CD14-positive monocyte (primary cell): ENCODE measurements at regions not wholly inside any gene's neighbourhood (a gene's known extent, or its start where the extent isn't known, plus 50 kb on each side); places are given as distances from the start of the nearest gene placed in this dataset.

Source experiments
- DNase-seq, 3 donors: peaks; one replicate each; pipeline ENCODE4 v3.0.0-alpha.2; 2011 to 2022
- H2AFZ ChIP-seq: 2 replicates; pipeline ENCODE4 v1.6.0; 2012; ENCODE audit warnings: mild to moderate bottlenecking, low read depth, low read length, inconsistent platforms; ENCODE audit not compliant: insufficient read depth, poor library complexity, severe bottlenecking
- H3K27ac ChIP-seq, 2 donors: 1 replicate in 1 of 2; 2 replicates in 1 of 2; pipeline ENCODE4 v1.5.1; 2012 to 2013; ENCODE audit warnings: low read length in 2 of 2, control low read depth in 1 of 2, inconsistent platforms in 1 of 2, low read depth in 1 of 2, mild to moderate bottlenecking in 1 of 2
- H3K27me3 ChIP-seq, 2 donors: one replicate each; pipeline versions ENCODE4 v1.6.0 to v1.6.1; 2011 to 2013; ENCODE audit warnings: low read length in 2 of 2; ENCODE audit not compliant: control insufficient read depth in 2 of 2, insufficient read depth in 2 of 2
- H3K36me3 ChIP-seq, 2 donors: replicated peaks in 1 of 2; 1 replicate in 1 of 2; 2 replicates in 1 of 2; pipeline versions ENCODE4 v1.5.1 to v1.6.1; 2012 to 2013; ENCODE audit warnings: low read length in 2 of 2, control low read depth in 1 of 2, inconsistent platforms in 1 of 2, mild to moderate bottlenecking in 1 of 2; ENCODE audit not compliant: insufficient read depth in 2 of 2, control insufficient read depth in 1 of 2
- H3K4me1 ChIP-seq, 2 donors: 1 replicate in 1 of 2; 2 replicates in 1 of 2; pipeline versions ENCODE4 v1.5.1 to v1.6.1; 2012 to 2013; ENCODE audit warnings: low read length in 2 of 2, control low read depth in 1 of 2, inconsistent platforms in 1 of 2, mild to moderate bottlenecking in 1 of 2, moderate library complexity in 1 of 2; ENCODE audit not compliant: insufficient read depth in 2 of 2, control insufficient read depth in 1 of 2
- H3K4me2 ChIP-seq: replicated peaks from 2 replicates; pipeline ENCODE3; 2012; ENCODE audit warnings: low read length, moderate library complexity, mild to moderate bottlenecking; ENCODE audit not compliant: poor library complexity, severe bottlenecking; ENCODE audit errors: extremely low read depth
- H3K4me3 ChIP-seq, 3 experiments: fragments of 200-600 bp in 1 of 3; sonication (generic) in 1 of 3; replicated peaks in 1 of 3; 1 replicate in 2 of 3; 2 replicates in 1 of 3; pipeline ENCODE4 v1.5.1; 2011 to 2013; ENCODE audit warnings: low read length in 3 of 3, mild to moderate bottlenecking in 3 of 3, control low read depth in 2 of 3, low read depth in 2 of 3, inconsistent platforms in 1 of 3, moderate library complexity in 1 of 3
- H3K79me2 ChIP-seq: 2 replicates; pipeline ENCODE4 v1.6.0; 2012; ENCODE audit warnings: mild to moderate bottlenecking, control low read depth, inconsistent platforms, low read length, moderate library complexity; ENCODE audit not compliant: insufficient read depth
- H3K9ac ChIP-seq: 2 replicates; pipeline ENCODE4 v1.6.0; 2017; ENCODE audit warnings: low read length, mild to moderate bottlenecking; ENCODE audit not compliant: insufficient read depth, poor library complexity, severe bottlenecking
- H3K9me3 ChIP-seq, 2 donors: replicated peaks in 1 of 2; 1 replicate in 1 of 2; 2 replicates in 1 of 2; pipeline versions ENCODE4 v1.5.1 to v1.6.1; 2012 to 2013; ENCODE audit warnings: low read length in 2 of 2, control low read depth in 1 of 2; ENCODE audit not compliant: control insufficient read depth in 1 of 2, insufficient read depth in 1 of 2
- H4K20me1 ChIP-seq: 2 replicates; pipeline ENCODE4 v1.6.0; 2012; ENCODE audit warnings: mild to moderate bottlenecking, low read length, control low read depth, moderate library complexity; ENCODE audit not compliant: insufficient read depth
- H3K27ac Mint-ChIP-seq, 7 donors: one replicate each; pipeline ENCODE4 v1.8.0; 2020; ENCODE audit warnings: mild to moderate bottlenecking in 7 of 7, mixed read lengths in 7 of 7, moderate library complexity in 6 of 7, inconsistent platforms in 2 of 7
- H3K27me3 Mint-ChIP-seq, 3 donors: one replicate each; pipeline ENCODE4 v1.8.0; 2021 to 2022; ENCODE audit warnings: low read depth in 3 of 3, mild to moderate bottlenecking in 3 of 3, mixed read lengths in 3 of 3, moderate library complexity in 3 of 3, inconsistent platforms in 1 of 3
- H3K36me3 Mint-ChIP-seq, 2 donors: one replicate each; pipeline ENCODE4 v1.8.0; 2020; ENCODE audit warnings: mixed read lengths in 2 of 2, inconsistent platforms in 1 of 2, mild to moderate bottlenecking in 1 of 2
- H3K4me1 Mint-ChIP-seq: one replicate; pipeline ENCODE4 v1.8.0; 2020; ENCODE audit warnings: mild to moderate bottlenecking, mixed read lengths
- H3K4me3 Mint-ChIP-seq, 2 donors: one replicate each; pipeline ENCODE4 v1.8.0; 2020; ENCODE audit warnings: mild to moderate bottlenecking in 2 of 2, mixed read lengths in 2 of 2, moderate library complexity in 1 of 2
- H3K9me3 Mint-ChIP-seq, 7 donors: one replicate each; pipeline ENCODE4 v1.8.0; 2020 to 2022; ENCODE audit warnings: mixed read lengths in 7 of 7, mild to moderate bottlenecking in 6 of 7, moderate library complexity in 6 of 7, inconsistent platforms in 2 of 7
- WGBS: methylation state at CpG from one replicate; pipeline ENCODE4 v1.1.5; 2013; ENCODE audit warnings: missing lambda C conversion rate; ENCODE audit not compliant: insufficient coverage; 5-methylcytosine and 5-hydroxymethylcytosine counted together
- intact Hi-C, 2 donors: fragments of 100-400 bp; cut with micrococcal nuclease; formaldehyde crosslinking; loops; one replicate each; pipeline versions ENCODE4 v1.15.0 to v1.15.1; 2023
- TF ChIP-seq, protein P1 (sequence below): fragments of 200-600 bp; IDR thresholded peaks from one replicate; pipeline ENCODE4 v1.8.0; 2022; ENCODE audit warnings: antibody characterized with exemption, mild to moderate bottlenecking

DNA sequence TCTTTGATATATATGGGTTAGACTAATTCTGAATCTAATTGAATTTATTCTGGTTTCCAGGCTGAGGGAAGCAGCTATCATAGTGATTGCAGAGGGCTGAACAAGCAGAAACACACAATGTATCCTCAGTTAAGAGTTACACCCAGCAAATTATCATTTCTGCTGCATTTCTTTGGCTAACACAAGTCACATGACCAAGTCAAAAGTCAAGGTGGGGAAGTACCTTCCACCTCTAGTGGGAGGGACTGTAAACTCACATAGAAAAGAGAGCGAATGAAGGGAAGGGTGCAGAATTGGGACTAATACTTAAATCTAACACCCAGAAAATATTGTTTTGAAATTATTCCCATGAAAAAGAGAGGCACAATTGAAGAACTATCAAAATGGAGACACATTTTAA is 719.7 kb upstream of the MMS22L start:
- no peak overlapping the region for H3K4me2 ChIP-seq
- Mint-ChIP-seq H3K4me1 (no peaks in the 10 kb centered on the region), H3K36me3 (no peaks in the 10 kb centered on the region), H3K9me3 (peaks cover 0 to 2% (median 0%) of the 10 kb centered on the region in 7 donors), H3K27me3 (no peaks in the 10 kb centered on the region), H3K4me3 (no peak overlapping the region), H3K27ac (no peak overlapping the region)
- H4K20me1 ChIP-seq: no peaks in the 10 kb centered on the region
- intact Hi-C loops: no loop called here
- no peak overlapping the region for H3K9ac ChIP-seq
- no peaks in the 10 kb centered on the region for H3K27me3 ChIP-seq
- no peaks in the 10 kb centered on the region for H3K79me2 ChIP-seq
- H3K36me3 ChIP-seq: no peaks in the 10 kb centered on the region
- TF ChIP-seq, protein P1, sequence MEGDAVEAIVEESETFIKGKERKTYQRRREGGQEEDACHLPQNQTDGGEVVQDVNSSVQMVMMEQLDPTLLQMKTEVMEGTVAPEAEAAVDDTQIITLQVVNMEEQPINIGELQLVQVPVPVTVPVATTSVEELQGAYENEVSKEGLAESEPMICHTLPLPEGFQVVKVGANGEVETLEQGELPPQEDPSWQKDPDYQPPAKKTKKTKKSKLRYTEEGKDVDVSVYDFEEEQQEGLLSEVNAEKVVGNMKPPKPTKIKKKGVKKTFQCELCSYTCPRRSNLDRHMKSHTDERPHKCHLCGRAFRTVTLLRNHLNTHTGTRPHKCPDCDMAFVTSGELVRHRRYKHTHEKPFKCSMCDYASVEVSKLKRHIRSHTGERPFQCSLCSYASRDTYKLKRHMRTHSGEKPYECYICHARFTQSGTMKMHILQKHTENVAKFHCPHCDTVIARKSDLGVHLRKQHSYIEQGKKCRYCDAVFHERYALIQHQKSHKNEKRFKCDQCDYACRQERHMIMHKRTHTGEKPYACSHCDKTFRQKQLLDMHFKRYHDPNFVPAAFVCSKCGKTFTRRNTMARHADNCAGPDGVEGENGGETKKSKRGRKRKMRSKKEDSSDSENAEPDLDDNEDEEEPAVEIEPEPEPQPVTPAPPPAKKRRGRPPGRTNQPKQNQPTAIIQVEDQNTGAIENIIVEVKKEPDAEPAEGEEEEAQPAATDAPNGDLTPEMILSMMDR: no peak
- H3K27ac ChIP-seq: no peak overlapping the region
- no peaks in the 10 kb centered on the region for H3K4me1 ChIP-seq
- DNase-seq: no peak
- no peaks in the 10 kb centered on the region for H3K9me3 ChIP-seq
- no peak overlapping the region for H2AFZ ChIP-seq
- WGBS: no CpG with 5 or more reads among the region's 1 CpG
- no peak overlapping the region for H3K4me3 ChIP-seq

DNA sequence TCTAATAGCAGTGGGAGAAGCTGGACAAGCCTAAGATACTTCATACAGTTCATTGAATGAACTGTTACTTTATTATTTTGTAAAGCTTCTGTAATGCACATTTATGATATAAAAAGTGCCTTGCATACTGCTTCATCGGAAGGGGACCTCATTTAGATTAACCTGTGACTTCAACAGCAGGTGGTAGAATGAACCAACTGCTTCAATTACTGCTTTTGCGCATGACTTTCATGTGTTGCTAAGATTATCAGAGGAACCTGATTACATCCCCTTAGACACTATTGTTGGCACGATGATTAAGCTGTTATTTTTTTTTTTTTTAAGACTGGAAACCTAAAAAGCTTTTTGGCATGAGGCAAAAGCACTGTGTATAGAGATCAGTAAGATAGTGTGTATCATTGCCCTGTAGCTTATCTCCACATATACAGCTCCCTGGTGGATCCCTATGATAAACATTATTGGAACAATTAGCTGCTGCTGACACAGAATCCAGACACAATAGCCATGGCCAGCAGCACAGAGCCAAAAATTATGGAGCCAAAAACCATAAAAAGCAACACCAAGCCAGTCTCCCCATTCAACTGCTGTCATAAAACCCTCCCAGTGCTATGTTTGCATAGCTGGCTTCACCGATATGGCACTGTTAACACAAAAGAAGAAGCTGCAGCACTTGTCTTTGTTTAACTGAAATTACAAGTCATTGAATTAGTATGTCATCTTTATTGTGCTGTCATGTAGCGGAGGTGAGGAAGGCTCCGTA is 731.6 kb upstream of the MMS22L start:
- intact Hi-C loops: no loop called here
- no CpG with 5 or more reads among the region's 6 CpGs for WGBS
- H3K27me3 ChIP-seq: no peaks in the 10 kb centered on the region
- no peak overlapping the region for H3K9ac ChIP-seq
- TF ChIP-seq, protein P1: no peak
- no peak overlapping the region for H3K4me3 Mint-ChIP-seq
- H3K79me2 ChIP-seq: no peaks in the 10 kb centered on the region
- no peaks in the 10 kb centered on the region for H3K36me3 Mint-ChIP-seq
- H2AFZ ChIP-seq: no peak overlapping the region
- no peaks in the 10 kb centered on the region for H3K36me3 ChIP-seq
- no peak overlapping the region for H3K27ac Mint-ChIP-seq
- no peak overlapping the region for H3K4me3 ChIP-seq
- H3K27me3 Mint-ChIP-seq: no peaks in the 10 kb centered on the region
- peaks cover 0 to 2% (median 0%) of the 10 kb centered on the region in 7 donors for H3K9me3 Mint-ChIP-seq
- no peaks in the 10 kb centered on the region for H3K9me3 ChIP-seq
- H3K4me1 Mint-ChIP-seq: no peaks in the 10 kb centered on the region
- no peak for DNase-seq
- H4K20me1 ChIP-seq: no peaks in the 10 kb centered on the region
- H3K27ac ChIP-seq: no peak overlapping the region
- no peaks in the 10 kb centered on the region for H3K4me1 ChIP-seq
- H3K4me2 ChIP-seq: no peak overlapping the region
